ENCODE measurements at regions not wholly inside any gene's neighbourhood (a gene's known extent, or its start where the extent isn't known, plus 50 kb on each side); places are given as distances from the start of the nearest gene placed in this dataset.

DNA sequence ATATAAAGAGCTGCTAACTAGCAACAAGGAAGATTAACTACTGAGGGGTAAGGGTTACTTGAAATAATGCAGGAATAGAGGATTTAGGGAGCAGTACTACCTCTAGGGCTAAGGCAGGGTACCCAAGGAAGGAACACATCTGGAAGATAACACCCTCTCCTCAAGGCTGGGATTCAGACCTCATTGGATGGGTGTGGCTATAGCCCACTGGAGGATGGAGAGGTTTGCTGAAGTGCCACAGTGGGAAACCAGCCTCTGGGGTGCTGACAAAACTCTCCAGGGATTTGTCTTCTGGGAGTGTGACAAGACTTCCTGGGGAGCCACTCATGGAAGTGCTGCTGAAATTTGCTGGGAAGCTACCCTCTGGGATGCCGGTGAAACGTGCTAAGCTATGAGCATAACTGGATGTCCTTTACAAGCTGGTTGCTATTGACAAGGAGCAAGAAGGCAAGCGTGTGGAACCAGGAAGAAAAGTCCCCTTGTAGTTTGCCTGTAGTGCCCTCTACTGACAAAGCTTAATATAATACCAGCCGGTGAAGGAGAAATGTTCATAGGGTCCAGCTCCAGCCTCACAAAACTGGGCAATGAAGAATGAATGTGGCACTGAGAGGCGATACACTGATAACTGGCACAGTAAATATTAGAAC is 122.8 kb upstream of the USP24 start:
- TF ChIP-seq CTCF (IDR thresholded peaks at IDR 0.05), result no peak
- no peak for TF ChIP-seq POLR2A (IDR thresholded peaks at IDR 0.05)

All from lower leg skin (tissue), 3 donors.